Glutamatergic neuron (in vitro differentiated cells): ENCODE measurements at regions not wholly inside any gene's neighbourhood (a gene's known extent, or its start where the extent isn't known, plus 50 kb on each side); places are given as distances from the start of the nearest gene placed in this dataset.
"Not testable (repeated sequence)": the region's sequence is repeated elsewhere in the genome, so short reads cannot be mapped to it uniquely, and the experiment has no call there.

Experiments used
- DNase-seq: peaks from one replicate; pipeline ENCODE4 v3.0.0; 2022
- H3K27ac Mint-ChIP-seq: one replicate; pipeline ENCODE4 v1.8.0; 2020; ENCODE audit warnings: mild to moderate bottlenecking, mixed read lengths, inconsistent platforms; ENCODE audit not compliant: unreplicated experiment
- H3K27me3 Mint-ChIP-seq: one replicate; pipeline ENCODE4 v1.8.0; 2020; ENCODE audit warnings: mild to moderate bottlenecking, moderate library complexity, mixed read lengths, inconsistent platforms; ENCODE audit not compliant: unreplicated experiment
- H3K36me3 Mint-ChIP-seq: one replicate; pipeline ENCODE4 v1.8.0; 2020; ENCODE audit warnings: mild to moderate bottlenecking, mixed read lengths, inconsistent platforms; ENCODE audit not compliant: unreplicated experiment
- H3K4me1 Mint-ChIP-seq: one replicate; pipeline ENCODE4 v1.8.0; 2020; ENCODE audit warnings: mild to moderate bottlenecking, low read depth, mixed read lengths, inconsistent platforms; ENCODE audit not compliant: unreplicated experiment
- H3K4me3 Mint-ChIP-seq: one replicate; pipeline ENCODE4 v1.8.0; 2020; ENCODE audit warnings: mild to moderate bottlenecking, mixed read lengths, inconsistent platforms; ENCODE audit not compliant: unreplicated experiment
- H3K9me3 Mint-ChIP-seq: one replicate; pipeline ENCODE4 v1.8.0; 2020; ENCODE audit warnings: mild to moderate bottlenecking, moderate library complexity, mixed read lengths, inconsistent platforms; ENCODE audit not compliant: unreplicated experiment
- CTCF ChIP-seq: fragments of 200-600 bp; sonication (generic); IDR thresholded peaks from one replicate; pipeline ENCODE4 v1.5.0; 2021; ENCODE audit not compliant: partially characterized antibody, unreplicated experiment

- DNase-seq: no peak
- Mint-ChIP-seq H3K27me3 (peaks cover 2% of the 10 kb centered on the region), H3K27ac (no peak overlapping the region), H3K9me3 (peaks cover 9% of the 10 kb centered on the region), H3K4me3 (no peak overlapping the region), H3K4me1 (peaks cover 11% of the 10 kb centered on the region), H3K36me3 (no peaks in the 10 kb centered on the region)
- no peak for TF ChIP-seq CTCF
These were observed 68.5 kb upstream of the IGLL5 start for GRCh38 chr22:22818861-22819855.

- no peak for DNase-seq
- Mint-ChIP-seq H3K27ac (no peak overlapping the region), H3K4me1 (peaks cover 11% of the 10 kb centered on the region), H3K27me3 (peaks cover 2% of the 10 kb centered on the region), H3K9me3 (peaks cover 7% of the 10 kb centered on the region), H3K36me3 (no peaks in the 10 kb centered on the region), H3K4me3 (no peak overlapping the region)
- no peak for TF ChIP-seq CTCF
These were observed 67.5 kb upstream of the IGLL5 start for GRCh38 chr22:22820076-22820475.

GRCh38 chr22:22820626-22821025, 67.0 kb upstream of the IGLL5 start:
- H3K9me3 Mint-ChIP-seq: peaks cover 7% of the 10 kb centered on the region
- peaks cover 11% of the 10 kb centered on the region for H3K4me1 Mint-ChIP-seq
- H3K27ac Mint-ChIP-seq: no peak overlapping the region
- H3K36me3 Mint-ChIP-seq: no peaks in the 10 kb centered on the region
- H3K4me3 Mint-ChIP-seq: no peak overlapping the region
- no peak for DNase-seq
- H3K27me3 Mint-ChIP-seq: peaks cover 2% of the 10 kb centered on the region
- no peak for TF ChIP-seq CTCF

- Mint-ChIP-seq H3K27me3 (peaks cover 2% of the 10 kb centered on the region), H3K4me1 (peaks cover 11% of the 10 kb centered on the region), H3K36me3 (no peaks in the 10 kb centered on the region), H3K9me3 (peaks cover 7% of the 10 kb centered on the region), H3K27ac (no peak overlapping the region), H3K4me3 (no peak overlapping the region)
- DNase-seq: no peak
- TF ChIP-seq CTCF: no peak
These were observed 66.3 kb upstream of the IGLL5 start for GRCh38 chr22:22821340-22821739.

GRCh38 chr22:22822106-22822505, 65.5 kb upstream of the IGLL5 start:
- no peak for DNase-seq
- TF ChIP-seq CTCF: no peak
- Mint-ChIP-seq H3K4me1 (peaks cover 11% of the 10 kb centered on the region), H3K36me3 (no peaks in the 10 kb centered on the region), H3K9me3 (peaks cover 7% of the 10 kb centered on the region), H3K27ac (no peak overlapping the region), H3K4me3 (no peak overlapping the region), H3K27me3 (peaks cover 2% of the 10 kb centered on the region)

GRCh38 chr22:22822553-22822952, 65.1 kb upstream of the IGLL5 start:
- not testable (repeated sequence) for H3K36me3 Mint-ChIP-seq, H3K27ac Mint-ChIP-seq, H3K27me3 Mint-ChIP-seq, H3K9me3 Mint-ChIP-seq, DNase-seq, H3K4me3 Mint-ChIP-seq
- peaks cover 11% of the 10 kb centered on the region for H3K4me1 Mint-ChIP-seq
